GM23338 (cell line): ENCODE measurements at regions not wholly inside any gene's neighbourhood (a gene's known extent, or its start where the extent isn't known, plus 50 kb on each side); places are given as distances from the start of the nearest gene placed in this dataset.

Experiments used
- ATAC-seq: fragments of 200-7000 bp; cut with Tn5 transposase; 3 replicates; pipeline ENCODE4 v1.9.1; 2020
- DNase-seq: peaks from one replicate; pipeline ENCODE4 v3.0.0-alpha.2; 2015; ENCODE audit warnings: low spot score
- H2AFZ ChIP-seq: fragments of 200-600 bp; sonication (generic); 2 replicates; pipeline ENCODE4 v1.8.0; 2016; ENCODE audit warnings: antibody characterized with exemption, mild to moderate bottlenecking, moderate library complexity
- H3F3A ChIP-seq: fragments of 200-600 bp; sonication (generic); replicated peaks from 2 replicates; pipeline ENCODE4 v1.8.0; 2017; ENCODE audit warnings: antibody characterized with exemption, mixed run types, low read depth
- H3K27ac ChIP-seq: fragments of 200-600 bp; sonication (generic); 2 replicates; pipeline ENCODE4 v1.6.1; 2016; ENCODE audit warnings: low read depth
- H3K27me3 ChIP-seq: fragments of 200-600 bp; sonication (generic); 2 replicates; pipeline ENCODE4 v1.8.0; 2016; ENCODE audit warnings: mild to moderate bottlenecking, mixed run types, moderate library complexity; ENCODE audit not compliant: insufficient read depth
- H3K36me3 ChIP-seq: fragments of 200-600 bp; sonication (generic); 2 replicates; pipeline ENCODE4 v1.8.0; 2016; ENCODE audit warnings: mild to moderate bottlenecking; ENCODE audit not compliant: insufficient read depth
- H3K4me1 ChIP-seq: fragments of 200-600 bp; sonication (generic); 2 replicates; pipeline ENCODE4 v1.8.0; 2016; ENCODE audit warnings: mild to moderate bottlenecking, moderate library complexity; ENCODE audit not compliant: insufficient read depth
- H3K4me2 ChIP-seq: fragments of 200-600 bp; sonication (generic); 2 replicates; pipeline ENCODE4 v1.7.1; 2017; ENCODE audit warnings: mixed run types
- H3K4me3 ChIP-seq: fragments of 200-600 bp; sonication (generic); 2 replicates; pipeline ENCODE4 v1.6.1; 2016; ENCODE audit warnings: mixed run types
- H3K79me2 ChIP-seq: fragments of 200-600 bp; sonication (generic); replicated peaks from 2 replicates; pipeline ENCODE4 v1.8.0; 2017; ENCODE audit warnings: mild to moderate bottlenecking; ENCODE audit not compliant: insufficient read depth
- H3K9me2 ChIP-seq: fragments of 200-600 bp; sonication (generic); 2 replicates; pipeline ENCODE4 v1.8.0; 2017; ENCODE audit not compliant: insufficient read depth
- H4K20me1 ChIP-seq: fragments of 200-600 bp; sonication (generic); replicated peaks from 2 replicates; pipeline ENCODE4 v1.8.0; 2017; ENCODE audit warnings: mild to moderate bottlenecking; ENCODE audit not compliant: insufficient read depth
- H3K27ac Mint-ChIP-seq: 2 replicates; pipeline ENCODE4 v1.8.0; 2020; ENCODE audit warnings: inconsistent platforms, mild to moderate bottlenecking, moderate library complexity, mixed read lengths
- H3K27me3 Mint-ChIP-seq: 3 replicates; pipeline ENCODE4 v1.8.0; 2022; ENCODE audit warnings: low read depth, mild to moderate bottlenecking, moderate library complexity, mixed read lengths, inconsistent platforms; ENCODE audit not compliant: insufficient read depth, poor library complexity
- H3K36me3 Mint-ChIP-seq: 3 replicates; pipeline ENCODE4 v1.8.0; 2021; ENCODE audit warnings: low read depth, mild to moderate bottlenecking, inconsistent platforms, moderate library complexity, mixed read lengths
- H3K4me1 Mint-ChIP-seq: 3 replicates; pipeline ENCODE4 v1.8.0; 2020; ENCODE audit warnings: mild to moderate bottlenecking, inconsistent platforms, mixed read lengths
- H3K4me3 Mint-ChIP-seq: 3 replicates; pipeline ENCODE4 v1.8.0; 2021; ENCODE audit warnings: moderate library complexity, mild to moderate bottlenecking, inconsistent platforms, mixed read lengths
- H3K9me3 Mint-ChIP-seq: 3 replicates; pipeline ENCODE4 v1.8.0; 2020; ENCODE audit warnings: moderate library complexity, mild to moderate bottlenecking, inconsistent platforms, mixed read lengths
- CREB1 ChIP-seq: fragments of 250-450 bp; sonication (Bioruptor Pico); IDR thresholded peaks from 2 replicates; pipeline ENCODE4 v1.5.0; 2020; ENCODE audit warnings: low read depth, mild to moderate bottlenecking, moderate library complexity
- CTCF ChIP-seq, 2 experiments: fragments of 200-600 bp in 1 of 2; sonication (generic) in 1 of 2; conservative IDR thresholded peaks; 2 replicates each; pipeline versions ENCODE4 v1.5.1 to v1.6.1; 2016 to 2017; ENCODE audit warnings: antibody characterized with exemption in 2 of 2, low read depth in 2 of 2, mild to moderate bottlenecking in 2 of 2, moderate library complexity in 1 of 2
- ETS1 ChIP-seq: IDR thresholded peaks from 2 replicates; pipeline ENCODE4 v1.6.1; 2016; ENCODE audit warnings: antibody characterized with exemption
- EZH2 ChIP-seq: fragments of 200-600 bp; sonication (generic); IDR thresholded peaks from one replicate; pipeline ENCODE4 v1.8.0; 2017; ENCODE audit warnings: antibody characterized with exemption, mild to moderate bottlenecking, low read depth; ENCODE audit not compliant: unreplicated experiment
- EZH2phosphoT487 ChIP-seq: fragments of 200-600 bp; sonication (generic); IDR thresholded peaks from one replicate; pipeline ENCODE4 v1.8.1; 2018; ENCODE audit warnings: antibody characterized with exemption; ENCODE audit not compliant: unreplicated experiment
- JUNB ChIP-seq: IDR thresholded peaks from one replicate; pipeline ENCODE4 v1.6.1; 2016; ENCODE audit warnings: antibody characterized with exemption; ENCODE audit not compliant: unreplicated experiment
- NANOG ChIP-seq: IDR thresholded peaks from 2 replicates; pipeline ENCODE4 v1.6.1; 2016; ENCODE audit warnings: antibody characterized with exemption, borderline replicate concordance
- POLR2AphosphoS5 ChIP-seq: IDR thresholded peaks from 2 replicates; pipeline ENCODE4 v1.6.1; 2016; ENCODE audit warnings: antibody characterized with exemption, low read depth
- REST ChIP-seq: IDR thresholded peaks from one replicate; pipeline ENCODE4 v1.6.1; 2018; ENCODE audit warnings: antibody characterized with exemption; ENCODE audit not compliant: unreplicated experiment
- STAT1 ChIP-seq: IDR thresholded peaks from one replicate; pipeline ENCODE4 v1.6.1; 2016; ENCODE audit warnings: antibody characterized with exemption; ENCODE audit not compliant: unreplicated experiment
- ZNF114 ChIP-seq: fragments of 250-450 bp; sonication (Bioruptor Pico); IDR thresholded peaks from 2 replicates; pipeline ENCODE4 v1.5.0; 2020; ENCODE audit warnings: mild to moderate bottlenecking, moderate library complexity
- ZNF331 ChIP-seq: fragments of 250-450 bp; sonication (Bioruptor Pico); IDR thresholded peaks from 2 replicates; pipeline ENCODE4 v1.5.0; 2020; ENCODE audit warnings: low read depth, mild to moderate bottlenecking, moderate library complexity
- ZNF462 ChIP-seq: fragments of 250-450 bp; sonication (Bioruptor Pico); IDR thresholded peaks from 2 replicates; pipeline ENCODE4 v1.5.0; 2020; ENCODE audit warnings: mild to moderate bottlenecking, moderate library complexity

GRCh38 chrX:42123369-42123768 is 200.0 kb upstream of the CASK start:
- no peak overlapping the region for H3K27ac Mint-ChIP-seq
- no peaks in the 10 kb centered on the region for H3K9me3 Mint-ChIP-seq
- H3K4me3 Mint-ChIP-seq = no peak overlapping the region
- Histone ChIP-seq H3K36me3 (no peaks in the 10 kb centered on the region), H3K27me3 (no peaks in the 10 kb centered on the region), H3F3A (no peaks in the 10 kb centered on the region), H3K9me2 (0 out of 2 replicates have a peak, but pooled peaks cover 3% of the 10 kb centered on the region), H3K27ac (no peak overlapping the region), H3K4me2 (no peak overlapping the region), H3K4me1 (no peaks in the 10 kb centered on the region), H3K4me3 (no peak overlapping the region), H3K79me2 (no peaks in the 10 kb centered on the region), H4K20me1 (no peaks in the 10 kb centered on the region), H2AFZ (no peak overlapping the region)
- H3K4me1 Mint-ChIP-seq = no peaks in the 10 kb centered on the region
- H3K27me3 Mint-ChIP-seq = no peaks in the 10 kb centered on the region
- H3K36me3 Mint-ChIP-seq = no peaks in the 10 kb centered on the region
- DNase-seq (no peak), ATAC-seq (no peak)
- no peak for TF ChIP-seq REST
- TF ChIP-seq CREB1 = no peak
- TF ChIP-seq ZNF462 = no peak
- no peak for TF ChIP-seq EZH2
- TF ChIP-seq ETS1 = no peak
- no peak for TF ChIP-seq ZNF331 (CRISPR knock-in tag)
- no peak for TF ChIP-seq NANOG
- no peak for TF ChIP-seq JUNB
- TF ChIP-seq POLR2AphosphoS5 = no peak
- no peak for TF ChIP-seq EZH2phosphoT487
- TF ChIP-seq STAT1 = no peak
- TF ChIP-seq ZNF114 (CRISPR knock-in tag) = no peak
- no peak for TF ChIP-seq CTCF (conservative IDR thresholded peaks at IDR 0.05; ENCODE audit: low read depth in 2 of 2)
